ENCODE measurements at regions not wholly inside any gene's neighbourhood (a gene's known extent, or its start where the extent isn't known, plus 50 kb on each side); places are given as distances from the start of the nearest gene placed in this dataset.

DNA sequence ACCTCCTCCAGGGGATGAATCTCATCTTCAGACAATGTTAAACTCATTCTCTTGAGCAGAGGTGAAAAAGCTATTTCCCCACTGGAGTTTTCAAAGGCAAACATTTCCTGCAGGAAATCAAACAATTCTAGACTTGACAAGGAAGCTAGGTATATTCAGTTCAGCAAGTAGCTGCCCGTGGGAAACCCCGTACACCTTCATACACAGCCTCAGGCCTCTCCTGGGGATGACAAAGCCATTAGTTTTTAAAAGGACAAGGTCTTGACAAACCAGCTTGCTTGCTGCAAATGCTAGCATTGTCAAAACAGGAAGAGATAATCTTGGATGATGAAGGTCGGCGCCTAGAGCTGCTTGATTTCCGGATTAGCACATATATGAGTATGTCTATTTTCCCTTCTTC lies 1630.8 kb upstream of the TENM4 start:
- no peak for FAIRE-seq
- no peaks in the 10 kb centered on the region for H3K27me3 ChIP-seq (ENCODE audit: control insufficient read depth, insufficient read depth, low read length)
- H3K4me1 ChIP-seq (ENCODE audit: control insufficient read depth in 2 of 3, insufficient read depth in 2 of 3, low read depth in 1 of 3, low read length in 3 of 3), result peaks cover 0 to 2% (median 2%) of the 10 kb centered on the region in 3 donors
- H3K27ac ChIP-seq (ENCODE audit: low read depth in 2 of 2, low read length in 2 of 2), result no peak overlapping the region
- no peaks in the 10 kb centered on the region for H3K9me3 ChIP-seq (ENCODE audit: control insufficient read depth in 2 of 3, insufficient read depth in 1 of 3, low read length in 3 of 3)
- TF ChIP-seq, protein P1, sequence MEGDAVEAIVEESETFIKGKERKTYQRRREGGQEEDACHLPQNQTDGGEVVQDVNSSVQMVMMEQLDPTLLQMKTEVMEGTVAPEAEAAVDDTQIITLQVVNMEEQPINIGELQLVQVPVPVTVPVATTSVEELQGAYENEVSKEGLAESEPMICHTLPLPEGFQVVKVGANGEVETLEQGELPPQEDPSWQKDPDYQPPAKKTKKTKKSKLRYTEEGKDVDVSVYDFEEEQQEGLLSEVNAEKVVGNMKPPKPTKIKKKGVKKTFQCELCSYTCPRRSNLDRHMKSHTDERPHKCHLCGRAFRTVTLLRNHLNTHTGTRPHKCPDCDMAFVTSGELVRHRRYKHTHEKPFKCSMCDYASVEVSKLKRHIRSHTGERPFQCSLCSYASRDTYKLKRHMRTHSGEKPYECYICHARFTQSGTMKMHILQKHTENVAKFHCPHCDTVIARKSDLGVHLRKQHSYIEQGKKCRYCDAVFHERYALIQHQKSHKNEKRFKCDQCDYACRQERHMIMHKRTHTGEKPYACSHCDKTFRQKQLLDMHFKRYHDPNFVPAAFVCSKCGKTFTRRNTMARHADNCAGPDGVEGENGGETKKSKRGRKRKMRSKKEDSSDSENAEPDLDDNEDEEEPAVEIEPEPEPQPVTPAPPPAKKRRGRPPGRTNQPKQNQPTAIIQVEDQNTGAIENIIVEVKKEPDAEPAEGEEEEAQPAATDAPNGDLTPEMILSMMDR (IDR thresholded peaks at IDR 0.05; ENCODE audit: borderline replicate concordance, extremely low read depth, insufficient read depth), result no peak
- intact Hi-C loops (cut with DNase I), result no loop called here
- H3K36me3 ChIP-seq (ENCODE audit: control insufficient read depth in 2 of 3, insufficient read depth in 3 of 3, low read length in 3 of 3), result no peaks in the 10 kb centered on the region
- DNase-seq, result peak in 2 of 5 donors; percentile 18 to 48
- no peak overlapping the region for H3K9ac ChIP-seq (ENCODE audit: low read length in 3 of 3)
- H3K4me3 ChIP-seq (ENCODE audit: low read length in 3 of 3), result no peak overlapping the region

- Histone ChIP-seq H3K36me3 (ENCODE audit: control insufficient read depth in 2 of 3, insufficient read depth in 3 of 3, low read length in 3 of 3) (no peaks in the 10 kb centered on the region), H3K9ac (ENCODE audit: low read length in 3 of 3) (no peak overlapping the region), H3K4me1 (ENCODE audit: control insufficient read depth in 2 of 3, insufficient read depth in 2 of 3, low read depth in 1 of 3, low read length in 3 of 3) (peaks cover 0 to 2% (median 2%) of the 10 kb centered on the region in 3 donors), H3K27me3 (ENCODE audit: control insufficient read depth, insufficient read depth, low read length) (no peaks in the 10 kb centered on the region), H3K27ac (ENCODE audit: low read depth in 2 of 2, low read length in 2 of 2) (no peak overlapping the region), H3K9me3 (ENCODE audit: control insufficient read depth in 2 of 3, insufficient read depth in 1 of 3, low read length in 3 of 3) (no peaks in the 10 kb centered on the region), H3K4me3 (ENCODE audit: low read length in 3 of 3) (no peak overlapping the region)
- no peak for FAIRE-seq
- TF ChIP-seq, protein P1 (IDR thresholded peaks at IDR 0.05; ENCODE audit: borderline replicate concordance, extremely low read depth, insufficient read depth), result no peak
- peak in 2 of 5 donors; percentile 19 to 55 for DNase-seq
- intact Hi-C loops (cut with DNase I), result no loop called here
These were observed 1630.1 kb upstream of the TENM4 start for GRCh38 chr11:81070948-81071347.

- H3K36me3 ChIP-seq (ENCODE audit: control insufficient read depth in 2 of 3, insufficient read depth in 3 of 3, low read length in 3 of 3), result no peaks in the 10 kb centered on the region
- H3K27me3 ChIP-seq (ENCODE audit: control insufficient read depth, insufficient read depth, low read length), result no peaks in the 10 kb centered on the region
- H3K9me3 ChIP-seq (ENCODE audit: control insufficient read depth in 2 of 3, insufficient read depth in 1 of 3, low read length in 3 of 3), result no peaks in the 10 kb centered on the region
- H3K9ac ChIP-seq (ENCODE audit: low read length in 3 of 3), result no peak overlapping the region
- TF ChIP-seq, protein P1 (IDR thresholded peaks at IDR 0.05; ENCODE audit: borderline replicate concordance, extremely low read depth, insufficient read depth), result no peak
- no peak overlapping the region for H3K27ac ChIP-seq (ENCODE audit: low read depth in 2 of 2, low read length in 2 of 2)
- intact Hi-C loops (cut with DNase I), result no loop called here
- FAIRE-seq, result no peak
- H3K4me1 ChIP-seq (ENCODE audit: control insufficient read depth in 2 of 3, insufficient read depth in 2 of 3, low read depth in 1 of 3, low read length in 3 of 3), result no peaks in the 10 kb centered on the region
- no peak for DNase-seq
- no peak overlapping the region for H3K4me3 ChIP-seq (ENCODE audit: low read length in 3 of 3)
These were observed 1618.5 kb upstream of the TENM4 start for GRCh38 chr11:81059356-81059755.
